Karpas-422 (cell line): ENCODE measurements at regions not wholly inside any gene's neighbourhood (a gene's known extent, or its start where the extent isn't known, plus 50 kb on each side); places are given as distances from the start of the nearest gene placed in this dataset.
A peak's percentile ranks its signal among the peaks of the same experiment; 100 is the strongest.

Experiments
- DNase-seq: peaks from one replicate; pipeline ENCODE4 v3.0.0-alpha.2; 2015
- H2AFZ ChIP-seq: fragments of 200-600 bp; sonication (generic); 2 replicates; pipeline ENCODE4 v1.6.1; 2014; ENCODE audit warnings: antibody characterized with exemption, low read length, mixed read lengths
- H3K27ac ChIP-seq: fragments of 200-600 bp; sonication (generic); 2 replicates; pipeline ENCODE4 v1.5.1; 2014; ENCODE audit warnings: mild to moderate bottlenecking, low read length, moderate library complexity
- H3K27me3 ChIP-seq: fragments of 200-600 bp; sonication (generic); 2 replicates; pipeline ENCODE4 v1.6.1; 2014; ENCODE audit warnings: low read length, mixed read lengths
- H3K36me3 ChIP-seq: fragments of 200-600 bp; sonication (generic); 2 replicates; pipeline ENCODE4 v1.6.1; 2014; ENCODE audit warnings: low read length, mixed read lengths; ENCODE audit not compliant: insufficient read depth
- H3K4me1 ChIP-seq: fragments of 200-600 bp; sonication (generic); 2 replicates; pipeline ENCODE4 v1.6.1; 2014; ENCODE audit warnings: mild to moderate bottlenecking, low read length, mixed read lengths
- H3K4me2 ChIP-seq: fragments of 200-600 bp; sonication (generic); 2 replicates; pipeline ENCODE4 v1.6.1; 2014; ENCODE audit warnings: low read length, low read depth, mild to moderate bottlenecking; ENCODE audit not compliant: poor library complexity, severe bottlenecking
- H3K4me3 ChIP-seq: fragments of 200-600 bp; sonication (generic); 2 replicates; pipeline ENCODE4 v1.5.1; 2014; ENCODE audit warnings: mild to moderate bottlenecking, antibody characterized with exemption, low read length, mixed read lengths
- H3K79me2 ChIP-seq: fragments of 200-600 bp; sonication (generic); 2 replicates; pipeline ENCODE4 v1.6.1; 2014; ENCODE audit warnings: mild to moderate bottlenecking, low read length, mixed read lengths
- H3K9ac ChIP-seq: fragments of 200-600 bp; sonication (generic); 2 replicates; pipeline ENCODE4 v1.6.0; 2014; ENCODE audit warnings: low read length
- H3K9me2 ChIP-seq: fragments of 200-600 bp; sonication (generic), shearing (Covaris generic); replicated peaks from 2 replicates; pipeline ENCODE4 v1.6.0; 2014; ENCODE audit warnings: mild to moderate bottlenecking, low read length, moderate library complexity; ENCODE audit not compliant: insufficient read depth
- H3K9me3 ChIP-seq: fragments of 300-700, 200-600 bp; sonication (generic); 2 replicates; pipeline ENCODE4 v1.6.1; 2014; ENCODE audit warnings: low read length, mixed read lengths
- H4K20me1 ChIP-seq: fragments of 200-600 bp; sonication (generic); 2 replicates; pipeline ENCODE4 v1.6.1; 2014; ENCODE audit warnings: mild to moderate bottlenecking, antibody characterized with exemption, low read length, low read depth; ENCODE audit not compliant: insufficient read depth

DNA sequence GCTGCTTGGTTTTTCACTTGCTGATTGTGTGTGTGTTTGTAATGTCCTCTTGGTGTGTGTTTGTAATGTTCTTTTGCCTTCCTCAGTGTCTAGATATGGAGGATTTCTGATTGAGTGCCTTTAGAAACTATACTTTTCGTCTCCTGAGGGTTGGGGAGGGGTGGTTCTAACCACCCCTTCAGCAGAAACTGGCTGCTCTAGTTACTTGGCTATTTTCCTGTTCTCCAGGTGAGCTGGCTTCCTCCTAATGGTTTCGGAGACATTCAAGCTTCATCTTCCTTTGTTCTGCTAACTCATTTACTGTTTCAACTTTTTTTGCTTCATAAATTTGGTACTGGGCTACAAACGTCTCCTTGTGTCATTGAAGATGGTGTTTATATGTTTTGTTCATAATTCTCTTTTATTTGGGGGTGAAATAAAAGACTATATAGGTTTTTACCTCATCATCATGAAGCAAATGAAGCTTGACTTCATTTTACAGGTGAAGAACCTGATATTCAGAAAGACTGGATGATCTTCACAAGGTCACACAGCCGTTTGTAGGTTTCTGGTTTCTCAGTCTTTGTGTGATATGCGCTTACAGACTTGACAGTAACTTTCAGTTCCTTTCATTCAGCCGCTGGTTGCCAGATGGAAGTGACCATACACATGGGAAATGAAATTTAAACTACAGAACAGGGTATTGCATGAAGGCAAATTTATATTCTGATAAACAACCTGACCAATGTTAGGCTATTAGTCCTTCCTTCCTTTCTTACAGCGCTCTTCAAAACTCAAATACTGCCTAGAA, 238.5 kb downstream of the GALR1 start:
- Histone ChIP-seq H3K4me1 (peaks cover 51% of the 10 kb centered on the region), H3K9me2 (no peaks in the 10 kb centered on the region), H3K27me3 (no peaks in the 10 kb centered on the region), H2AFZ (peak overlapping the region; percentile 63), H3K9ac (peak overlapping the region; percentile 50), H4K20me1 (no peaks in the 10 kb centered on the region), H3K27ac (peak overlapping the region; percentile 92), H3K79me2 (no peaks in the 10 kb centered on the region), H3K4me2 (peak overlapping the region; percentile 58), H3K36me3 (no peaks in the 10 kb centered on the region; the same call in 1 of the 2 replicates), H3K4me3 (peak overlapping the region; percentile 24; the same call in 1 of the 2 replicates), H3K9me3 (peaks cover 8% of the 10 kb centered on the region; the same call in 1 of the 2 replicates)
- peak; percentile 81 for DNase-seq

DNA sequence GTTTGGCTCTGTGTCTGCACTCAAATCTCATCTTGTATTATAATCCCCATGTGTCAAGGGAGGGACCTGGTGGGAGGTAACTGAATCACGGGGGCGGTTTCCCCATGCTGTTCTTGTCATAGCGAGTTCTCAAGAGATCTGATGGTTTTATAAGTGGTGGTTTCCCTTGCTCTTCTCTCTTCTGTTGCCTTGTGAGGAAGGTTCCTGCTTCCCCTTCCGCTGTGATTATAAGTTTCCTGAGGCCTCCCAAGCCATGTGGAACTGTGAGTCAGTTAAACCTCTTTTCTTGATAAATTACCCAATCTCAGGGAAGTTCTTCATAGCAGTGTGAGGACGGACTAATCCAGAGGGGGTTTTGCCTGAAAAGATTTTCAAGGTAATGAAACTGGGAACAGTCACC, 245.4 kb downstream of the GALR1 start:
- DNase-seq = no peak
- Histone ChIP-seq H3K4me3 (no peak overlapping the region), H3K4me2 (peak overlapping the region; percentile 24), H3K79me2 (no peaks in the 10 kb centered on the region), H3K4me1 (peaks cover 20% of the 10 kb centered on the region), H4K20me1 (no peaks in the 10 kb centered on the region), H3K9ac (no peak overlapping the region), H2AFZ (no peak overlapping the region), H3K9me2 (no peaks in the 10 kb centered on the region), H3K9me3 (no peaks in the 10 kb centered on the region), H3K27me3 (no peaks in the 10 kb centered on the region), H3K27ac (no peak overlapping the region), H3K36me3 (no peaks in the 10 kb centered on the region)

DNA sequence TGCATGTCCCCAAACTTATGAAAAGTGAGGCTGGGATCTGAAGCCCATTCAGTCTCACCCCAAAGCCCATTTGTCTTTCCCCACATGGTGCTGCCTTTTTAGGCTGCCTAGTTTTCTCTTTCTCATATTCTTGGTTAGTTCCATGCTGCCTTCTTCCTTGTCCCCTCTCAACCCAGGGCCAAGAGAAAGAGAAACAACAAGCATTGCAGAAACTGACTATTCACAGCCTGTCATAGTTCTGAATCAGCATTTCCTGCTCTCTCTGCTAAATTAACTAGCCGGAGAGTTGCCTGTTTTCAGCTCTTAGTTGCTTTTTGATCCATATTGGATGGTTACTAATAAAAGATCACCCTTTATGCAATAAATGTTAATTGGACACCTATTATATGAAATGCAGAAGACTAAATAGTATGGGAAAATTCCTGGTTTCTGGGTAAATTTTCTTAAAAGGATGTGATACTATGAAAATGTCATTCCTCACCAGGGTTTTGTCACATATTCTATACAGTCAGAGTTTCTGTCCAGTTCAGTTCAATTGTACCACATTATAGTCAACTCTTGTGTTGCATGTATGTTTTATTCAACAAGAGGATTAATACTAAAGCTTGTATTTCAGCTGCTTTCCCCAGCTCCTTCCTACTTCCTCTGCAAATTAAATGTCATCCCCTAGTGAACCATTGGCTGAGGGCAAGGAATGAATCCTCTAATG, 246.5 kb downstream of the GALR1 start:
- peaks cover 20% of the 10 kb centered on the region for H3K4me1 ChIP-seq
- no peaks in the 10 kb centered on the region for H4K20me1 ChIP-seq
- no peak for DNase-seq
- H3K4me2 ChIP-seq = no peak overlapping the region
- peak overlapping the region; percentile 51; the same call in 1 of the 2 replicates for H2AFZ ChIP-seq
- no peaks in the 10 kb centered on the region for H3K36me3 ChIP-seq
- no peak overlapping the region for H3K4me3 ChIP-seq
- H3K27me3 ChIP-seq = no peaks in the 10 kb centered on the region
- H3K9ac ChIP-seq = no peak overlapping the region
- no peaks in the 10 kb centered on the region for H3K79me2 ChIP-seq
- no peaks in the 10 kb centered on the region for H3K9me3 ChIP-seq
- no peaks in the 10 kb centered on the region for H3K9me2 ChIP-seq
- H3K27ac ChIP-seq = no peak overlapping the region

DNA sequence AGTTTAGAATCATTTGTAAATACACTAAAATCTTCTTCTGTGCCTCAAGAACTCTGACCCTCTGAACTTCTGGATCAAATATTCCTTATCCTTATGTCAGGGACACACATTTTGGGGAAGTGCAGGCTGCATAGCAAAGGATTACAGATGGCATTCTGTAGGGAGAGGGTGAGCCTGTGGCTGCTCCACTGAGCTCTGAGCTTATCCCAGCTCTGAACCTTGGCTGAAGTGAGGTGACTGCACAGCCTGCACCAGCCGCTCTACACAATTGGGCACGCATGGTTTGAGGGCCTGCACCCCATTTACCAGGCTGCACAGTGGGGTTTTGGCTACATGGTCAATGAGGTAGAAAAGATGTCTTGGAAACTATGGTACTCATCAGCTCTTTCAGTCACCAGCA, 251.6 kb downstream of the GALR1 start:
- Histone ChIP-seq H3K27ac (no peak overlapping the region), H4K20me1 (no peaks in the 10 kb centered on the region), H3K4me1 (peaks cover 1% of the 10 kb centered on the region), H3K27me3 (no peaks in the 10 kb centered on the region), H3K36me3 (no peaks in the 10 kb centered on the region), H3K79me2 (no peaks in the 10 kb centered on the region), H3K9me2 (no peaks in the 10 kb centered on the region), H3K4me3 (no peak overlapping the region), H2AFZ (no peak overlapping the region), H3K9me3 (no peaks in the 10 kb centered on the region), H3K9ac (no peak overlapping the region), H3K4me2 (no peak overlapping the region)
- no peak for DNase-seq

DNA sequence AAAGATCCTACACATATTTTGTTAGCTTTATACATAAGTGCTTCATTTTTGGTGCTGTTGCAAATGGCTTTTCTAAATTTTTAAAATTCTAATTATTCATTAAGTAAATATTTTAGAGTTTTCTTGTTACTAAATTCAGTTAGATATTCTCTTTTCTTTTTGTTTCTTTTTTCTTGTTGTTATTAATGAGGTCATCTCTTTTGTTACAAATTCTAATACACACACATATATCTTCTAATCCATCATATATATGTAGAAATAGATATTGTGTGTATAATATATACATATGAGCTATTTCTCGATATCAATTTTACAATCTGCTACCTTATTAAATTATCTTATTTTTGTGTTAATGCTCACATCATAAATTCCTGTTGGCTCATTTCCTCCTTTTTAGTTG, 255.9 kb downstream of the GALR1 start:
- Histone ChIP-seq H2AFZ (no peak overlapping the region), H4K20me1 (no peaks in the 10 kb centered on the region), H3K36me3 (no peaks in the 10 kb centered on the region), H3K27me3 (no peaks in the 10 kb centered on the region), H3K4me3 (no peak overlapping the region), H3K9ac (no peak overlapping the region), H3K4me1 (no peaks in the 10 kb centered on the region), H3K79me2 (no peaks in the 10 kb centered on the region), H3K9me2 (no peaks in the 10 kb centered on the region), H3K27ac (no peak overlapping the region), H3K4me2 (no peak overlapping the region), H3K9me3 (no peaks in the 10 kb centered on the region)
- no peak for DNase-seq

DNA sequence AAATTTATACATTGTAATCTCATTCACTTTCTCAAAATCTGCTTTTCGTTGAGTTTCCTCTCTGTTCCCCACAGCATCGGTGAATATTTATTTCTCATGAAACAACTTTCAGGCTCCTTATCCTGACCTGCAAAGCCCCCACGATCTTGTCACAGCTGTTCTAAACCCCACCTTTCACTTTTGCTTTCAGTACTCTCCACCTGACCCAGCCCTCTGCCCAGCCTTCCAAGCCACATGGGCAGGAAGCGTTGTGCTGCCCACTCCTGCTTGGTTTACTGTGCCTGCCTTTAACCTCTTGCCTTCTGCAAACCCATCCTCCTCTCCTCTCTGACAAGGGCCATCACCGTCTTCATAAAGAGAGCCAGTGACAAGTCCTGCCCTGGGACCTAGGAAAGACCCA, 262.5 kb downstream of the GALR1 start:
- Histone ChIP-seq H3K36me3 (no peaks in the 10 kb centered on the region), H3K9me3 (no peaks in the 10 kb centered on the region), H3K9ac (no peak overlapping the region), H3K4me1 (no peaks in the 10 kb centered on the region), H3K79me2 (no peaks in the 10 kb centered on the region), H3K4me2 (no peak overlapping the region), H4K20me1 (no peaks in the 10 kb centered on the region), H3K27me3 (no peaks in the 10 kb centered on the region), H3K27ac (no peak overlapping the region), H3K9me2 (no peaks in the 10 kb centered on the region), H2AFZ (no peak overlapping the region), H3K4me3 (no peak overlapping the region)
- no peak for DNase-seq

DNA sequence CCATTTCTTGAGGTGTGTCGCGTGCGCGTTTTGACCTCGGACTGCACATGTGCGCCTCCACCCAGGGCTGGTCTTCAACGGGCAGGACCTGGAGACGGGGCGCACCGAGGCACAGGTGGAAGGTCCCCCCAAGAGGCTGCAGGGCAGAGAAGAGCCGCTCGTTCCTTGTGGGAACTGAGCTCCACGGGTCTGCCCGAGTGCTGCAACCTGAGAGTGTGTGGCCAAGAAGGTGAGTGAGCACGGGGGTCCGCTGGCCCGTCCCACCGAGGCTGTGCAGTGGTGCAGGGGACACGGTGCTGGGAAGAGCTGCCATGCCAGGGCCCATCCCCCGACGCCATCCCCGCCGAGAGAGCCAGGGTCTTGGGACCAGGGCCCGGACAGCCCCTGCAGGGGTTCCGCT, 268.3 kb downstream of the GALR1 start:
- no peak overlapping the region for H2AFZ ChIP-seq
- H3K79me2 ChIP-seq = no peaks in the 10 kb centered on the region
- no peaks in the 10 kb centered on the region for H3K27me3 ChIP-seq
- H3K9me3 ChIP-seq = no peaks in the 10 kb centered on the region
- no peak overlapping the region for H3K4me2 ChIP-seq
- H4K20me1 ChIP-seq = no peaks in the 10 kb centered on the region
- DNase-seq = no peak
- H3K36me3 ChIP-seq = no peaks in the 10 kb centered on the region
- H3K4me3 ChIP-seq = no peak overlapping the region
- H3K9me2 ChIP-seq = no peaks in the 10 kb centered on the region
- peaks cover 7% of the 10 kb centered on the region; the same call in 1 of the 2 replicates for H3K4me1 ChIP-seq
- H3K9ac ChIP-seq = no peak overlapping the region
- no peak overlapping the region for H3K27ac ChIP-seq

DNA sequence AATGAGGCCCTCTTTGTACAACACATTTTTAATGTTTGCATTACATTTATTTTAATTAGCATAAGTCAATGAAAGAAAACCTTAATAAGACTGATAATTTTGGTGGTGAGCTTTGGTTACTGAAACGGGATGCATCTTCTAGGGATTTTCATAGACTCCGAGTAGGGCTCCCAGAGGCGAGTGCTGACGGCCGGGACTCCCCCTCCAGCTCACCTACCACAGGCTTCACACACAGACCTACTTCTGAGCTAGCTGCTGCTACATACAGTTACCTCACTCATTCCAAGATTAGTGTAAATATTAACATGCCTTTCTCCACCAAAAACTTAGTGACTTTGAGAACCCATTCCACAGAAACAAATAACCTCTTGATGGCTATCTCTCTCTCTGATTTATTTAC, 271.1 kb downstream of the GALR1 start:
- Histone ChIP-seq H3K27ac (no peak overlapping the region), H3K9ac (no peak overlapping the region), H4K20me1 (no peaks in the 10 kb centered on the region), H3K4me3 (no peak overlapping the region), H3K4me2 (no peak overlapping the region), H3K79me2 (no peaks in the 10 kb centered on the region), H3K27me3 (no peaks in the 10 kb centered on the region), H3K36me3 (no peaks in the 10 kb centered on the region), H2AFZ (no peak overlapping the region), H3K9me3 (no peaks in the 10 kb centered on the region), H3K9me2 (no peaks in the 10 kb centered on the region), H3K4me1 (peaks cover 7% of the 10 kb centered on the region; the same call in 1 of the 2 replicates)
- DNase-seq = no peak
